ENCODE measurements at regions not wholly inside any gene's neighbourhood (a gene's known extent, or its start where the extent isn't known, plus 50 kb on each side); places are given as distances from the start of the nearest gene placed in this dataset.
A peak's percentile ranks its signal among the peaks of the same experiment; 100 is the strongest.

DNA sequence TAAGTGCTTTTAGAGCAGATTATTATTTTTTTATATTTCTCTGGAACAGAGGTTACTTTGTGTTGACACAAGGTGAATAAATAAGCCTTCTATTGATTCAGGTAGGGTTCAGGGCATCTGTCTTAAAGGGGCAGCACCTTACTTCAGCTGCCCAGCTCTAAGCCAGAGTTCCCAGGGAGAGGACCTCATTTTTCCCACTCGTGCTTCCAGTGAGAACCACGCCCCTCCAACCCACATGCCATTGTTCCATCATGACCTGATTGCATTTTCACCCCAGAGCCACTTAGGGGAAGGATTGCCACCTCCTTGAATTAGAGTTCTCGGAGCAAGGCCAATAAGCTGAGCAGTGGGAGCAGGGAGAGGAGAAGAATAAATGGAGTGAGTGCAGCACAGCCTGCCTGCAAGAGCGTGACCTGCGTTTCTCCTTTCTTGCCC, 104.3 kb upstream of the FRY start:
- no peak for DNase-seq (ENCODE audit: low read depth)

DNA sequence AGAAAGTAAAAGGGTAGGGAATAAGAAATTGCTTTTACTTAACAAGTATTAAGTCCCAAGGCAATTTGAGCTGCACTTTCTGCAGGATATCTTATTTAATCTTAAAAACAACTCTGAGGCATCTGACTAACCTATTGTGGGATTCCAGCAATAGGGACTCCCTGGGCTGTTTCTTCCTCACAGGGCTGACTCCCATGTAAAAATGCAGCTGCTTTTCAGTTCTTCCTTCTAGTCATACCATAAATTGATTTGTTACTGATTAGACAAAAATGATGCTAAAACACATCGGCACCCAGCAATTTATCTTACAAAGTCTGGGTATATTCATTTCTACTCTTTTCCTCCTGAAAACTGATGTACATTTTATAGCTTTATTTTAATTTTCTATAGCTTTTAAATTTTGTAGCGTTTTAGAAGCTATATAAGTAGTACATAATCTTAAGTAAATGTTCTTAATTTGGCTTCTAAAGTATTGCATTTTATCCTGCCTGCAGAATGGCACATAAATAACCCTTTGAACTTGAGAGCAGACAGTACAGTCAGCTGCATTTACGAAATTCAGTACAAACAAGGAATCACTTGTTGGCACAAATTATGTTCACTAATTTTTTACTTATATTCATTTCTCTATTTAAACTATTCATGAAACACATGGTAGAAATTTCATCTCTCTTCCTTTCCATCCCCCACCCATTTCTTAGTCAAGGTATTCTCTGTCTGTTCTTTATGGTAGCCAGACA, 102.4 kb upstream of the FRY start:
- DNase-seq (ENCODE audit: low read depth) = no peak

DNA sequence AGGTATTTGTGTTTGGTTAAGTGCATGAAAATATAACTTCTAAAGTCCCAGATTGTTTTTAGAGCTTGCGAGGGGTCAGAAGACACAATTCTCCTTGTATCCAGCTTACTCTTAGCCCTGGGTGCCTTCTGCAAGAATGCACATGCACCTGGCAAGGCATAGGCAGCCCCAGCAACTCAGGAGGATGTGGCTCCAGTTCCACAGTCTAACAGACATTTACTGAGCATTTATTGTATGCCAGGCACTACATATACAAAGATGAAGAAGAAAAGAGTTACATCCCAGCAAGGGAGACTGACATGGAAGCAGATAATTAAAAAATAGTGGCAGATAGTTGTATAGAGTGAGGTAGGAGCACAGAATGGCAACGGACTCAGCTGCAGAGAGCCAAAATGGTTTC, 101.1 kb upstream of the FRY start:
- no peak for DNase-seq (ENCODE audit: low read depth)

DNA sequence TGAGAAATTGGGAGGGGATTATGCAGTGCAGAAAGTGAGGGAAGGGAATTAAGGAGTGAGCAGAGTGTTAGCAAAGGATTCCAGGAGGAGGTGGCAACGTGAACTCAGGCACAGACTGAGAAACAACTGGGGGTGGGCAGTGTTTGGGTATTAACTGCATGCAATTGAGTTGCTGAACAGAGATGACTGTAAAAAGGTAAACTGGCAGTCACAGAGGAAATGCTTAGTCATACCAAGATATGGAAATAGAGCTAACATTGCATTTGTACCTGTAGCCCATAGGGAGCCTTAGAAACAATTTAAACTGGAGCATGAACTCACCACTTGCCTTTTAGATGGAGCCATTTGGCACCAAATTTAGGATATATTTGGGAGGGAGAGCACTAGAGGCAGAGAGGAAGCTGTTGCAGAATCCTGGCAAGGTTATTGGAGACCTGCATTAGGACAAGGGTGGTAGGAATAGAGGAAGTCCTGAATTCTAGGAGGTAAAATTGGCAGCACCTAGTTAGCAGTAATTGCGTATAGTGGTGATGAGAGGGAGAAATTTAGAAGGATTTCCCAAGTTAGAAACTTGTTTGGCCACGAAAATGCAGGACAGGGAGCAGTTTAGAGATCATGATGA, 100.6 kb upstream of the FRY start:
- DNase-seq (ENCODE audit: low read depth) = no peak

DNA sequence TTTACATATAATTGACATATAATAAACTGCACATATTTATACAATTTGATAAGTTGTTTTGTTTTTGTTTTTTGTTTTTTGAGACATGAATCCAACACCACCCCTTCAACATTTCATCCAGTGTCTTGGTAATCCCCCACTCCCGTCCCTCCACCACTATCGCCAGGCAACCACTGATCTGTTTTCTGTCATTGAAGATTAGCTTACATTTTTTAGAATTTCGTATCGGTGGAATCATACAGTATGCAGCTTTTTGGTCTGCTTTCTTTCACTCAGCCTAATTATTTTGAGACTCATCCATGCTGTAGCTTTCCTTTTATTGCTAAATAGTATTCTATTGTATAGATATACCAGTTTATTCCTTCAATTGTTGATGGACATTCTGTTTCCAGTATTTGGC, 94.1 kb upstream of the FRY start:
- no peak for DNase-seq (ENCODE audit: low read depth)

DNA sequence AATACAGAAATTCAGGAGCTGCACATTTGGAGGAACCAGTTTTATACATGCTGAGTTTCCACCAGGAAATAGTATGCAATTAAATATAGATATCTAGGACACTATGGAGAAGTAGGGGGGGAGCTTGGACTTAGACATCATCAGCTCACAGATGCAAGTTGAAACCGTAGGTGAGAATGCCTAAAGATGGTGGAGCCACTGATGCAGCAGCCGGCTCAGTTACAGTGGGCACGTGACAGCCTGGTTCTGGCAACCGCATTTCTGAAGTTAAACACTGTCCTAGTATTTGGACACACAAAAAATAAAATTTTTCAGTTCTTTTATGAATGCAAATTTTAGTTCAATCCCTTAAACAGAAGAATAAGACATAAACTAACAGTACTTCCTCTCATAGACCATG, 91.5 kb upstream of the FRY start:
- no peak for DNase-seq (ENCODE audit: low read depth)

DNA sequence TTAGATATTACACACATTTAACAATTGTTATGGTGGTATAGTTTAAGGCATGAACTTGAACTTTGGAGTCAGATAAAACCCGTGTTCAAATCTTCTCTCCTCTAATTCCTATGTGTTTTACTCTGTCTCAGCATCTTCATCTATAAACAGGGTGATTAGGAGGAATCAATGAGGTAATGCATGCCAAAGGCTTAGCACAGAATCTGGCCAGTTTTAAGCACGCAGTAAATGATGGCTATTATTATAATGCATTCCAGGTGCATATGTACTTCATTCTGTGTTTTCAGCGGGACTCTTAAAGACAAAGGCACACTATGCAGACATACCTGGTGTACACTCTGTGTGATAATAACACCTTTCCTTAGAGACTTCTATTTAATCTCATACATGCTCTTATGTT, 88.0 kb upstream of the FRY start:
- DNase-seq (ENCODE audit: low read depth) = no peak

DNA sequence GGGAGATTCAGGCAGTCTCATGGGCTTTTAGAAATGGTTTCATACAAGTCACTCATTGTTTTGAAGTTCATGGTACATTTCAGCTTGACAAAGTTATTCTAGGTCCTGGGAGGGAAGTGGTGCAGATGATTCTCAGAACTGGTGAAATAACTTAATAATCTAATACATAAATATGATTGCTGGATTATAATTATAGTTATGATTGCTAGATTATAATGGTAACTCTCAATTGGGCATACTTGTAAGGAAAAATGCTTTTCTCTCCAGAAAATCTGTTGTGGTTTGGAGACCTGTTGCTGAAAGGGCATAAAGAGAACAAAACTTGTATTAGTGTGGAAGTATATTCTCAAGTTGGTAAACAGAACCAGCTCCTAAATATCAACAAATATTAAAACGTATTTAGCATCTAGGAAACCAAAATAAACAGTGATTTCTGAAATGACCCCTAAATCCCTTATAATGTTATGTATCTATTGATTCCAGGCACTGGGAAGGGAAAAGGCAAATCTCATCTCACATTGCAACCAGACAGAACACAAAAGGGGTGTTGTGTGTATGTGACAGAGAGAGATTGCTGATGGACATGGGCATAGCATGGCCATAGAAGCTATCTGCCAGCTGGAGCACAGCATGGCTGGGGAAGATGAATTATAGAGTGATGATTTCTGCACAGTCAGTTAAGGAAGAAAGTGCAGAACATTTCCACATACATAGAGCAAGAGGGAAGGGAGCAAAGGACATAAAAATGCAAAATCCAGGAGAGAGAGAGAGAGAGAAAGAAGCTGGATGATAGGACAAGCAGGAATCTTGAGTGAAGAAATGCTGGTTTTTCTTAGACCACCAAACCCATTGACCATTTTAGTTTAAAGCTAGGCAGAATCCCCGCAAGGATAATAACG, 87.1 kb upstream of the FRY start:
- no peak for DNase-seq (ENCODE audit: low read depth)

DNA sequence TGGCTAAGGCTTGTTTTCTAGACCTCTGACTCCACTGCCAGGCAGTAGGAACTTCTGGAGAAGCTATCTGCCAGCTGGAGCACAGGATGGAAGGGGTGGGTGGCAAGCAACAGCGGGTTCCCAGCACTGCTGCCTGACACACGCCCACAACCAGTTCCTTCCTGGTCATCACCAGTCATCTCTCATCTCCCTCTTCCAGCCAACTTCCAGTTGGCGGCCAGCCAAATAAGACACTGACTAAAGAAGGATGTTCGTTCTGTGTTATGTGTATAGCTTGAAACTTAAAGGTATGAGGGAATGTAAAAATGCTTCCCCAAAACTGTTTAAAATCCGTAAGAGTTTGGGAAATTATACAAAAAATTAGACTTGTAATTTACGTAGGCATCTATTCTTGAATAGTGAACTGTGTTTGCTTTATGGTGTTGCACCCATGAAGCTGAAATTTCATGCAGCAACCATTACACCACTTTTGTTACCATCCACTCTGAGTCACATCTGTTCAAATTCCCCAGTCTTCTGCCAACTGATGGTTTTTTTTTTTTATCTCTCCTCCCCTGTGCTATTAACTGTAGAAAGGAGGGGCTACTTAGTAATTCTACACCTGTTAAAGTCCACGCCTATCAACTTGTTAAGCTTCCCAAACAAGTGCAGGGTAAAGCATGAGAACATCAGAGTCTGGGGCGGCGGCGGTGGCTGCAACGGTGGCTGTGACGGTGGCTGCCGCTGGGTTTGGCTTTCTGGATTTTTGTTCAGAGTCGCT, 86.2 kb upstream of the FRY start:
- DNase-seq (ENCODE audit: low read depth) = peak; percentile 71

DNA sequence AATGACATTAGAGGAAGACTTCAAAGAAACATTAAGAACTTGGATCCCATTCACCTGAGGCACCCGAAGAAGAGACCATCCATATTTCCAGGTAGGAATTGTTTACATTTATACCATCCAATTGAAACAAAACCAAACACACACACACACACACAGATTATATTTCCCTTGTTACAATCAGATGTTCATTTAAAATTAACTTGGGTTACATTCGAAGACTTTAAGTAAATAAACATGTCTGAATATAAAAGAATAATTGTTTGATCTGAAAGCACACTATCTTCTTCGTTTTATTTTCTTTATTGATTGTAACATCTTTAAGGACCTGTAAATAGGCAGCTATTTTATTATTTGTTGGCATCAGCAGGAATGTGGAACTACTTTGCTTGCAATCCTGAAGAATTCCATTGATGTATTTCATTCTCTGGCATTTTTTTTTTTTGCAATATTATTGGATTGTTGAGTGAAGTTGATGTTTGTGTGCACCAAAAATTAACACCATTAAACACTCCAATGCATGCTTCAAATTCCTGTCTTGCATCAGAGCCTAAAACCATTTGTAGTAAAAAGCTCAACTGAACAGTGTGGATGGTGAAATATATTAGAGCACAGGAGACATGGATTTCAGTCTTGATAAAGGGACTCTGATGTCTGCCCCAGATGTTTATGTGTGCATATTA, 85.3 kb upstream of the FRY start:
- no peak for DNase-seq (ENCODE audit: low read depth)

DNA sequence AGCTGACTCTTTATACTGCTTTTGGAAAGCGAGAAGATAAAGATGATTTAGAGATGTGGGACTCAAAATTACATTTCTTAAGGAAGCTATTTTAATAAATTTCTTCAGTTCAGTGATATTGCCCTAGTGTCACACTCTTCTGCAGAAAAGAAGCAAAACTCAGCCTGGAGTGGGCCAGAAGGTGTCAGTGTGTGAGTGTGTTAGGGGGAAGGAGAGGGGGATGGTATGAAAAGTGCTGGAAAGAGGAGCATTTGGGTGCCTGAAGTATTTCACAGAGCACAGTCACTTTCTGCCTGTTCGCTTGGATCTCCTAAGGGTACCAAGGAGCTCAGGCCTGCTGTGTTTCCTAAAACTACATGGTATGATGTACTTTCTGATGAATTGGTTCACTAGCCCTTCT, 84.5 kb upstream of the FRY start:
- no peak for DNase-seq (ENCODE audit: low read depth)

DNA sequence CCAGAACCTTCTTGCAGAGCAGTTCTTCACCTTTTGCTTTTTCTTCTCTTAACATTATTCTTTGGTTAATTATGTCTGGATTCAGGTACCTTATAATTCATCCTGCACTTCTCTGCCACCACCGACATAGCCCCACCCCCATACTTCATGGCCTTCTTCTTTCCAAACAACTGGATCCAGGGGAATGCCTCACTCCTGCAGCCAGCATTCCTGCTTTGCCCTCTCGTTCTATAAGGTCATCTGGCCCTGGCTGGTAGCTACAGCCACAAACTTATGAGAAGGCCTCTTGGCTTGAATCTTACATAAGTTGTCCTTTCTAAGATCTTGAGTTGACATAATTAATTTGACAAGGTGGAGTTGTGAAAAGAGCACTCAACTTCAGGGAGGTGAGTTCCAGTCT, 84.1 kb upstream of the FRY start:
- no peak for DNase-seq (ENCODE audit: low read depth)

DNA sequence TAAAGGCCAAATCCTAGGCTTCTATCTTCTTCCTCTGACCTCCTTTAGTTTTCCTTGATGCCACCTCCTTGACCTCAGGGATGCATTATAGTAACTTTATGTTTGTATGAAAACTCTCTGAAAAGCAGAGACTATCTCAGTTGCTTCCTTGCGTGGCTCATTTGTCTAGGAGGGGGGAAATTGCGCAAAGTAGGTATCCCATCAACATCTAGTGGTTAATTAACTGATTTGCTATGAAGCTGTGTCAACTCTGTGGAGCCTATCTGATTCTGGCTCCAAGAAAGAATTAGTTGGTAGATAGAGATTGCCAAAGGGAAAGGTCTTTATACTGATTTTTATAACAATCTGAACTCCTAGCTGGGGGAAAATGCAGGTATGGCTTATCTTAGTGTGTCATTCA, 82.1 kb upstream of the FRY start:
- DNase-seq (ENCODE audit: low read depth) = no peak

DNA sequence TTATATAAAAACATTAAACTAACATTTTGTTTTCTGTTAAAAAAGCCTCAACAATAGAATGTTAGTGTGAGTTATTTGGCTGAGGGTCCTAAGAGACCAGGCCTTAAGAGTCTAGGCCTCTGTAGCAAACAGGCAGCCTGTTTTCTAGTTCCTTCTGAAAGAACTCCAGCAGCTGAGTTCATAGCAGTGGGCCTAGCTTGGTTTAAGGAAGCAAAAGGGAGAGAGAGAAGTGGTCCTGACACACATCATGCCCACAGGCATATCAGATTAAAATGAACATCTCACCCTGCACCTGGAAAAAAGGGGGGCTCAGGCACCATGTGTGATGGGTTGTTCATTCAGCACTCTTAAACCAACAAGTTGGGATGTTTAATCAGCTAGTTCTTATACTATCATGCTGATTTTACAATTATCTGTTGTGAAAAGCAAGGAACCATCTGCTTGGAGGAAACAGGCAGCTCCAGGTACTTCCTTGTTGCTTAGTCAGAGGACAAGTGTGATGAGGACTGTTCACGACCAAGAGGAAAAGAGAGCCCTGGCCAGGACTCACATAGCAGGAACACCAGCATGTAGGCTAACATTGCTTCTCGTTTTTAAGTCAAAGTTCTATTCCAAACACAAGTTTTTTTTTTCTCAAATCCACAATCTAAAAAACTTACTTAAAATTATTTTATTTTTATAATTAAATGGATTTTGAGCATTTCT, 81.3 kb upstream of the FRY start:
- no peak for DNase-seq (ENCODE audit: low read depth)

DNA sequence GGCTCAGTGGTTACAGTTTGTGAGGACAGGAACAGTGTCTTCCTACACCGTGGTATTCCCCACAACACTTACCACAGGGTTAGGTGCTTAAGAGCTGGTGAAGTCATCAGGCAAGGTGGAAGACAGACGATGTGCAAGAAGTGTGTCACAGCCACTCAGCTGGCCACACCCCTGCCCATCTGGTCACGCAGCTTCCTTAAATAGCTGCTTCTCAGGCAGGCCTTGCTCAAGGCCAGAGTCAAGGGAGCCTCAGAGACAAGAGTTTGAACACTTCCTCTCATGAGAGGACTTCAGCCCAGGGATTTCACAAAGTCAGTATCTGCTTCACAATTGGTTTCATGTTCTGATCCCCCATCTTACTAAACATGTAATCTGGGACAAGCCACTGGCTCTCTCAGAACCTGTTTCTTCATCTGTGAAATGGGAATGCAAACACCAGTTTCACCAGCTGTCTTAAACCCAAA, 80.3 kb upstream of the FRY start:
- DNase-seq (ENCODE audit: low read depth) = no peak

DNA sequence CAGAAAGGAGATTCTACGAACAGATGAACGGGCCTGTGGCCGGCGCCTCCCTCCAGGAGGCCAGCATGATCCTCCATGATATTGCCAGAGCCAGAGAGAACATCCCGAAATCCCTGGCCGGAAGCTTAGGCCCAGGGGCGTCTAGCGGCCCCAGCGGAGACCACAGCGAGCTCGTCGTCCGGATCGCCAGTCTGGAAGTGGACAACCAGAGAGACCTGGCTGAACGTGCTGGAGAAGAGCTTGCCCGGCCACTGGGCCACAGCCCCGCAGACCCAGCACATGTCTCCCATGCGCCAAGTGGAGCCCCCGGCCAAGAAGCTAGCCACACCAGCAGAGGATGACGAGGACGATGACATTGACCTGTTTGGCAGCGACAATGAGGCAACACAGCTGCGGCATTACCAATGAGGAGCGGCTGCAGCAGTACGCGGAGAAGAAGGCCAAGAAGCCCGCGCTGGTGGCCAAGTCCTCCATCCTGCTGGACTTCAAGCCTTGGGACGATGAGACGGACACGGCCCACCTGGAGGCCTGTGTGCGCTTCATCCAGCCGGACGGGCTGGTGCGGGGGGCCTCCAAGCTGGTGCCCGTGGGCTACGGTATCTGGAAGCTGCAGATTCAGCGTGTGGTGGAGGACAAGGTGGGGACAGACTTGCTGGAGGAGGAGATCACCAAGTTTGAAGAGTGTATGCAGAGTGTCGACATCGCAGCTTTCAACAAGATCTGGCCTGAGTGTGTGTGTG, 78.8 kb upstream of the FRY start:
- no peak for DNase-seq (ENCODE audit: low read depth)

DNA sequence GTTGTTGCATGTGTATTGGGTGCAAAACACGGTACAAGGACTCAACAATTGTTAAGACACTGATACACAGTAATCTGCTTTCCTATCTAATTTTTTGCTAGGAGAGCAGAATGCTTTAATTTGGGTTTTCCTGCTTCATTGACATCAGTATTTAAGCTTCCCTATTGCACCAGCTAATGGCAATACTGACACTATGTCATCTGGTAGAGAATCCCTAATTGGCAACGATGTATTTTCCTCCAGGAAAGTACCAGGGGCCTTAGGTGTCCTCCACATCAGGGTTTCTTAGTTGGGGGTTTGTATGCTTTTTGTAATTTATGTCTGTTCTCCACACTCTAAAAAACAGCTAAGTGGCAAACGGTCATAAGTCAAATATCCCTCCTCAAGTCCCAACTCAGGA, 76.5 kb upstream of the FRY start:
- no peak for DNase-seq (ENCODE audit: low read depth)

DNA sequence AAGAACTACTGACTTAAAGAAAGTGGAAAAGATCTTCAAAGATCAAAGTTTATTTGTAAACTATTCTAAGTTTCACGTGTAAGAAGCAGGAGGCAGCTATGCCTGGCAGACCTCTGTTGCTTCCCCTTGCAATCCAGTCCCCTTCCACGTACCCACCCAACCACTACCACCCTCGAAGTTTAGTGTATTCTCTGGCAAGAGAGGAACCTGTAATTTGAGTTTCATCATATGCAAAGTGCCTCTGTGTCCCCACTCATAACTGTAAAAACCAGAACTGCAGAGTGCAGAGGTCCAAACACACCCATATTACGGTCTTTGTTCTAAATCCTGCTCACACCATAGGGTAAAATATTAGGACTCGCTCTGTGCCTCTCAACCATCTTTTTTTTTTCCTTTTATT, 75.8 kb upstream of the FRY start:
- DNase-seq (ENCODE audit: low read depth) = no peak

DNA sequence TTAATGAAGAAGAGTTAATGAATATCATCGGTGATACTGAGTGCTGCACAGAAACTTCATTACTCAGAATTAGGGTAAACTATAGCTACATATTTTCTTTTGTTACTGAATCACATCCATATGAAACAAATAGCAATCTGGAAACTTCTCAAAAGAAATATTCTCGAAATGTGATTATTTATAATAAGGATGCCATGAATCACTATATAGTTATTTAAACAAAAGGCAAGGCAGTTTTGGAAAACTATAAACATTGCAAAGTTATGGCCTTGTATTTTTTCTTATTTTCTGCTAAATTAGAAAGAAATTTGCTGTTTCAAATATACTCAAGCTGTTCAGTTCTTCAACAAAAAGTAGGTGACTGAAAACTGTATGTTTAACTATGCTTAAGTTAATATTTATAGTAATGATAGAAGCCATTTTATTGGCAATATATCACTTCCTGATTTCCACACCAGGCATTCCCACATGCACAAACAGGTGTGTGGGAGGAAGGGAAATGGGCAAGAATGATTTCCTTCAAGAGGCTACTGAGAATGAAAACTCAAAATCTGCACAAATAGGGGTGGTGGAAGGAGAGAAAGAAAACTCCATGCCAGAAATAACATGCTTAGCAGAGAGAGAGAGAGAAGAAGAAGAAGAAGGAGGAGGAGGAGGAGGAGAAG, 74.5 kb upstream of the FRY start:
- no peak for DNase-seq (ENCODE audit: low read depth)

DNA sequence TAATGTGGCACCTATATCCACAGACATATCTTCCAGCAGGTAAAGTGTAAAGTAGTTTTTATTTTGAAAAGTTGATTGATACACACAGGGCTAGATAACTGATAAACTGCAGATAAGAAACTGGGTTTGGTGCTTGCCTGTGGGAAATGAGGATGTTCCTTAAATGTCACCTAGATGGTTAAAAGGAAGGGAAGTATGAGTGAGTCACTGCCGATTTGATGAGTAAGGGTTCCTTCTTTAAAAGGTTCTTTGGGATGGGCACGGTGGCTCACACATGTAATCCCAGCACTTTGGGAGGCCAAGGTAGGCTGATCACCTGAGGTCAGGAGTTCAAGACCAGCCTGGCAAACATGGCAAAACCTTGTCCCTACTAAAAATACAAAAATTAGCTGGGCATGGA, 73.8 kb upstream of the FRY start:
- no peak for DNase-seq (ENCODE audit: low read depth)

Data from stromal cell of bone marrow (primary cell).